K562 (cell line): ENCODE measurements at regions not wholly inside any gene's neighbourhood (a gene's known extent, or its start where the extent isn't known, plus 50 kb on each side); places are given as distances from the start of the nearest gene placed in this dataset.
"Not testable (repeated sequence)": the region's sequence is repeated elsewhere in the genome, so short reads cannot be mapped to it uniquely, and the experiment has no call there.

ENCODE experiments used
- ATAC-seq: fragments of 200-7000 bp; cut with Tn5 transposase; 3 replicates; pipeline ENCODE4 v1.9.1; 2020; ENCODE audit warnings: moderate library complexity
- BruUV-seq: library from RNA; stranded (reverse); fragments of 400-500 nt; replicated peaks from 2 replicates; lab custom pipeline; 2021; lab: Mats Ljungman, UMichigan
- CTCF ChIA-PET: fragments of 300-600 bp; formaldehyde crosslinking; extraction: SDS; loops from one replicate; lab custom pipeline; 2021; ENCODE audit warnings: low intra/inter-chr PET ratio; lab: Yijun Ruan, JAX
- POLR2A ChIA-PET: fragments of 300-600, 350-650 bp; sonication (Branson Sonifier 250); formaldehyde crosslinking; extraction: SDS; loops from one replicate; lab custom pipeline; 2021; ENCODE audit warnings: antibody characterized with exemption, inconsistent platforms; lab: Yijun Ruan, JAX
- DNase-seq, 4 experiments: peaks; one replicate each; pipeline versions ENCODE4 v3.0.0 to v3.0.0-alpha.2; 2011 to 2018; ENCODE audit warnings: low spot score in 3 of 4, mixed read lengths in 3 of 4; ENCODE audit errors: extremely low read depth in 1 of 4
- FAIRE-seq: peaks from 2 replicates; lab custom pipeline; 2011; peaks lifted over from hg19 to GRCh38; lab: Jason Lieb, UNC
- H2AFZ ChIP-seq: 2 replicates; pipeline ENCODE4 v1.6.0; 2011; ENCODE audit warnings: low read depth, low read length, control low read depth, inconsistent platforms
- H3K27ac ChIP-seq: fragments of 200-600 bp; 3 replicates; pipeline ENCODE4 v1.8.0; 2011; ENCODE audit warnings: low read depth, mild to moderate bottlenecking, control low read depth, inconsistent platforms, low read length, moderate library complexity, mixed read lengths; ENCODE audit errors: extremely low read depth
- H3K27me3 ChIP-seq, 2 experiments: fragments of 300-600 bp in 1 of 2; 2 replicates in 1 of 2; 3 replicates in 1 of 2; pipeline versions ENCODE4 v1.6.0 to v1.8.0; 2011; ENCODE audit warnings: inconsistent platforms in 2 of 2, low read length in 2 of 2, mild to moderate bottlenecking in 1 of 2, mixed read lengths in 1 of 2, moderate library complexity in 1 of 2; ENCODE audit not compliant: control insufficient read depth in 2 of 2, insufficient read depth in 2 of 2
- H3K36me3 ChIP-seq: fragments of 300-600 bp; 3 replicates; pipeline ENCODE4 v1.8.0; 2011; ENCODE audit warnings: mild to moderate bottlenecking, low read length, inconsistent platforms; ENCODE audit not compliant: control insufficient read depth, insufficient read depth
- H3K4me1 ChIP-seq, 2 experiments: fragments of 200-600 bp in 1 of 2; replicated peaks in 1 of 2; 2 replicates in 1 of 2; 3 replicates in 1 of 2; pipeline versions ENCODE4 v1.5.1 to v1.8.0; 2011; ENCODE audit warnings: inconsistent platforms in 2 of 2, low read length in 2 of 2, mild to moderate bottlenecking in 1 of 2, mixed read lengths in 1 of 2, moderate library complexity in 1 of 2; ENCODE audit not compliant: control insufficient read depth in 2 of 2, insufficient read depth in 2 of 2
- H3K4me2 ChIP-seq: 2 replicates; pipeline ENCODE4 v1.6.1; 2011; ENCODE audit warnings: low read length, control low read depth, inconsistent platforms, mixed read lengths; ENCODE audit not compliant: insufficient read depth
- H3K4me3 ChIP-seq: fragments of 200-600 bp; sonication (generic), shearing (Covaris generic); 2 replicates; pipeline ENCODE4 v1.5.1; 2016; ENCODE audit warnings: control low read depth, inconsistent platforms
- H3K79me2 ChIP-seq: fragments of 200-600 bp; 3 replicates; pipeline ENCODE4 v1.8.0; 2011; ENCODE audit warnings: low read length, inconsistent platforms; ENCODE audit not compliant: control insufficient read depth, insufficient read depth
- H3K9ac ChIP-seq, 2 experiments: 2 replicates each; pipeline versions ENCODE4 v1.6.0 to v1.6.1; 2011; ENCODE audit warnings: low read depth in 2 of 2, low read length in 2 of 2, control low read depth in 1 of 2, inconsistent platforms in 1 of 2, mild to moderate bottlenecking in 1 of 2, mixed read lengths in 1 of 2; ENCODE audit not compliant: insufficient read depth in 1 of 2
- H3K9me1 ChIP-seq: one replicate; pipeline ENCODE4 v1.6.0; 2011; ENCODE audit warnings: inconsistent platforms, mild to moderate bottlenecking, low read length, moderate library complexity; ENCODE audit not compliant: control insufficient read depth, insufficient read depth
- H3K9me3 ChIP-seq: replicated peaks from 2 replicates; pipeline ENCODE4 v1.5.1; 2011; ENCODE audit warnings: low read depth, low read length, inconsistent platforms; ENCODE audit not compliant: control insufficient read depth, insufficient read depth
- H4K20me1 ChIP-seq: replicated peaks from 2 replicates; pipeline ENCODE4 v1.6.1; 2011; ENCODE audit warnings: low read length, inconsistent platforms, mixed read lengths; ENCODE audit not compliant: control insufficient read depth, insufficient read depth
- BDP1 ChIP-seq: IDR thresholded peaks from 3 replicates; pipeline ENCODE4 v1.6.1; 2011; ENCODE audit not compliant: insufficient read length, insufficient read depth
- CREBBP ChIP-seq: IDR thresholded peaks from one replicate; pipeline ENCODE4 v1.6.1; 2012; ENCODE audit warnings: low read depth, mild to moderate bottlenecking, control low read depth, inconsistent platforms, low read length
- LCOR ChIP-seq: sonication (generic); formaldehyde crosslinking; IDR thresholded peaks from 2 replicates; pipeline ENCODE4 v1.8.0; 2022; ENCODE audit warnings: mild to moderate bottlenecking, missing genetic modification reagents
- MEF2D ChIP-seq: conservative IDR thresholded peaks from 2 replicates; pipeline ENCODE4 v1.6.1; 2016; ENCODE audit warnings: low read depth, missing genetic modification characterization, missing compliant biosample characterization
- NR0B1 ChIP-seq: fragments of 450-650 bp; IDR thresholded peaks from one replicate; pipeline ENCODE4 v1.6.1; 2018; ENCODE audit warnings: mild to moderate bottlenecking, moderate library complexity; ENCODE audit not compliant: partially characterized antibody
- ZSCAN29 ChIP-seq: fragments of 450-650 bp; IDR thresholded peaks from 2 replicates; pipeline ENCODE4 v1.6.1; 2017
- WGBS: fragments of 100-300 bp; shearing (Covaris generic); methylation state at CpG from one replicate; pipeline ENCODE4 v1.1.6; 2016; ENCODE audit warnings: low coverage, mixed read lengths; ENCODE audit not compliant: insufficient coverage; ENCODE audit errors: missing lambda C conversion rate; 5-methylcytosine and 5-hydroxymethylcytosine counted together
- in situ Hi-C: fragments of 300-500 bp; cut with MboI; formaldehyde crosslinking; loops from 4 replicates; pipeline ENCODE4 v1.15.0; 2018; ENCODE audit warnings: inconsistent platforms, mixed read lengths
- intact Hi-C: fragments of 100-400 bp; cut with micrococcal nuclease; formaldehyde crosslinking; loops from 2 replicates; pipeline ENCODE4 v1.14.2; 2022
- TF ChIP-seq, protein P1 (sequence below): fragments of 250-450 bp; sonication (Bioruptor Pico); IDR thresholded peaks from 2 replicates; pipeline ENCODE4 v1.5.1; 2021; ENCODE audit warnings: mild to moderate bottlenecking
- TF ChIP-seq, protein P2 (sequence below): fragments of 150-350 bp; IDR thresholded peaks from 2 replicates; pipeline ENCODE4 v1.6.1; 2014; ENCODE audit warnings: low read depth, mild to moderate bottlenecking, low read length, borderline replicate concordance

GRCh38 chr12:3429523-3429922, 61.5 kb upstream of the PRMT8 start:
- H3K27ac ChIP-seq, in situ Hi-C loops, H2AFZ ChIP-seq, H3K9ac ChIP-seq, BruUV-seq, H4K20me1 ChIP-seq, CTCF ChIA-PET, H3K9me1 ChIP-seq, H3K4me2 ChIP-seq, DNase-seq, ATAC-seq, H3K9me3 ChIP-seq, H3K79me2 ChIP-seq, H3K4me3 ChIP-seq, H3K4me1 ChIP-seq, H3K27me3 ChIP-seq, H3K36me3 ChIP-seq, intact Hi-C loops, FAIRE-seq, POLR2A ChIA-PET: not testable (repeated sequence)
- WGBS = 0% methylated on average over 4 of the region's 5 CpGs

GRCh38 chr12:3431686-3432085, 59.3 kb upstream of the PRMT8 start:
- POLR2A ChIA-PET = no interaction called here
- TF ChIP-seq ZSCAN29 (no peak), BDP1 (no peak), NR0B1 (no peak), CREBBP (no peak), MEF2D (tag) (no peak), LCOR (CRISPR knock-in tag) (no peak)
- TF ChIP-seq, protein P1, sequence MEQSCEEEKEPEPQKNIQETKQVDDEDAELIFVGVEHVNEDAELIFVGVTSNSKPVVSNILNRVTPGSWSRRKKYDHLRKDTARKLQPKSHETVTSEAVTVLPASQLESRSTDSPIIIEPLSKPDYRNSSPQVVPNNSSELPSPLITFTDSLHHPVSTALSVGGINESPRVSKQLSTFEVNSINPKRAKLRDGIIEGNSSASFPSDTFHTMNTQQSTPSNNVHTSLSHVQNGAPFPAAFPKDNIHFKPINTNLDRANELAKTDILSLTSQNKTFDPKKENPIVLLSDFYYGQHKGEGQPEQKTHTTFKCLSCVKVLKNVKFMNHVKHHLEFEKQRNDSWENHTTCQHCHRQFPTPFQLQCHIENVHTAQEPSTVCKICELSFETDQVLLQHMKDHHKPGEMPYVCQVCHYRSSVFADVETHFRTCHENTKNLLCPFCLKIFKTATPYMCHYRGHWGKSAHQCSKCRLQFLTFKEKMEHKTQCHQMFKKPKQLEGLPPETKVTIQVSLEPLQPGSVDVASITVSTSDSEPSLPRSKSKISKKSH (CRISPR knock-in tag) = no peak
- TF ChIP-seq, protein P2, sequence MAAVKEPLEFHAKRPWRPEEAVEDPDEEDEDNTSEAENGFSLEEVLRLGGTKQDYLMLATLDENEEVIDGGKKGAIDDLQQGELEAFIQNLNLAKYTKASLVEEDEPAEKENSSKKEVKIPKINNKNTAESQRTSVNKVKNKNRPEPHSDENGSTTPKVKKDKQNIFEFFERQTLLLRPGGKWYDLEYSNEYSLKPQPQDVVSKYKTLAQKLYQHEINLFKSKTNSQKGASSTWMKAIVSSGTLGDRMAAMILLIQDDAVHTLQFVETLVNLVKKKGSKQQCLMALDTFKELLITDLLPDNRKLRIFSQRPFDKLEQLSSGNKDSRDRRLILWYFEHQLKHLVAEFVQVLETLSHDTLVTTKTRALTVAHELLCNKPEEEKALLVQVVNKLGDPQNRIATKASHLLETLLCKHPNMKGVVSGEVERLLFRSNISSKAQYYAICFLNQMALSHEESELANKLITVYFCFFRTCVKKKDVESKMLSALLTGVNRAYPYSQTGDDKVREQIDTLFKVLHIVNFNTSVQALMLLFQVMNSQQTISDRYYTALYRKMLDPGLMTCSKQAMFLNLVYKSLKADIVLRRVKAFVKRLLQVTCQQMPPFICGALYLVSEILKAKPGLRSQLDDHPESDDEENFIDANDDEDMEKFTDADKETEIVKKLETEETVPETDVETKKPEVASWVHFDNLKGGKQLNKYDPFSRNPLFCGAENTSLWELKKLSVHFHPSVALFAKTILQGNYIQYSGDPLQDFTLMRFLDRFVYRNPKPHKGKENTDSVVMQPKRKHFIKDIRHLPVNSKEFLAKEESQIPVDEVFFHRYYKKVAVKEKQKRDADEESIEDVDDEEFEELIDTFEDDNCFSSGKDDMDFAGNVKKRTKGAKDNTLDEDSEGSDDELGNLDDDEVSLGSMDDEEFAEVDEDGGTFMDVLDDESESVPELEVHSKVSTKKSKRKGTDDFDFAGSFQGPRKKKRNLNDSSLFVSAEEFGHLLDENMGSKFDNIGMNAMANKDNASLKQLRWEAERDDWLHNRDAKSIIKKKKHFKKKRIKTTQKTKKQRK = no peak
- intact Hi-C loops = no loop called here
- Histone ChIP-seq H3K4me3 (no peak overlapping the region), H3K36me3 (no peaks in the 10 kb centered on the region), H3K79me2 (no peaks in the 10 kb centered on the region), H4K20me1 (no peaks in the 10 kb centered on the region), H2AFZ (no peak overlapping the region), H3K9me1 (no peaks in the 10 kb centered on the region), H3K9ac (no peak overlapping the region), H3K4me2 (no peak overlapping the region), H3K9me3 (no peaks in the 10 kb centered on the region), H3K27me3 (peaks cover 0 to 6% of the 10 kb centered on the region in 2 experiments; a peak in 2 of 5 replicates), H3K27ac (no peak overlapping the region), H3K4me1 (no peaks in the 10 kb centered on the region)
- ATAC-seq (no peak), FAIRE-seq (no peak), DNase-seq (no peak)
- in situ Hi-C loops = no loop called here
- BruUV-seq = no TSS peak
- WGBS = 4% methylated on average over 4 of the region's 4 CpGs
- CTCF ChIA-PET = no interaction called here
